IPS DF 19.7 (cell line): ENCODE measurements at regions not wholly inside any gene's neighbourhood (a gene's known extent, or its start where the extent isn't known, plus 50 kb on each side); places are given as distances from the start of the nearest gene placed in this dataset.
A peak's percentile ranks its signal among the peaks of the same experiment; 100 is the strongest.
"Not testable (repeated sequence)": the region's sequence is repeated elsewhere in the genome, so short reads cannot be mapped to it uniquely, and the experiment has no call there.

ENCODE experiments used
- DNase-seq: peaks from one replicate; pipeline ENCODE4 v3.0.0-alpha.2; 2013; ENCODE audit warnings: low read depth, low spot score

- DNase-seq: no peak
Measured at GRCh38 chr1:34369701-34370455, 193.2 kb downstream of the C1orf94 start.

DNA sequence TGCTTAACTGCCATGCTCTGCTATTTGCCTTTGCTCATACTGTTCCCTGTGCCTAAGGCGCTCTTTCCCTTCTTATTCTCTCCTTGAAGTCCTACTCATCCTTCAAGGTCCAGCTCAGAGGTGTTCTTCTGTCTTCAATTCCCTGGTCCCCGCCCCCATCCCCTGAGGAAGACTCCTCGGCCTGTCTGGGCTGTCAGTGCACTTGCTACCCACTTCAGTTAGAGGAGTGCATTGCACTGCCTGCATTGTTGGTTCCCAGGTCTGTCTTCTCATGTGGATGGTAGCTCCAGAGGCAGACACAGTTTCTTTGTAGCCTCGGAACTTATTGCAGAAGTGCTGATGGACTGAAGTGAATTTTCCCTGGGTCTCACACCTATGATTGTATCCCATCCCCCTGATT is 194.0 kb downstream of the C1orf94 start:
- no peak for DNase-seq

- not testable (repeated sequence) for DNase-seq
Measured at GRCh38 chr1:34371179-34371578, 194.5 kb downstream of the C1orf94 start.

- no peak for DNase-seq
Measured at GRCh38 chr1:34371829-34372532, 195.3 kb downstream of the C1orf94 start.

- DNase-seq: no peak
Measured at GRCh38 chr1:34372891-34373290, 196.2 kb downstream of the C1orf94 start.

DNA sequence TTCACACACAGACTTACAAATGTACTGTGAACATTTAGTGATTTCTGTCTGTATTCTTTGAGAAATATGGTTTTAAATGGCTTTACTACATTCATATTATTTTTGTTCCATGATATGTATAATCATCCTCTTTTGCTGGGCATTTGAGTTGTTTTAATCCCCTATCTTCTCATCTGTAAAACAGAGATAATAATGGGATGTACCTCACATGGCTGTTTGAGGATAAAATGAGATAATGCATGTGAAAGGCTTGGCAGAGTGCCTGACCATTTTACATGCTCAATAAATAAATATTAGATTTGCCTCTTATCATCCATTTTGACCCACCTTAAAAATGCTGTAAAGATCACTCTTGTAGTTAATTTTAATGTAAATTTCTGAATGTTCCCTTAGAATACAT is 197.2 kb downstream of the C1orf94 start:
- no peak for DNase-seq

- DNase-seq: no peak
Measured at GRCh38 chr1:34376531-34376930, 199.8 kb downstream of the C1orf94 start.

DNA sequence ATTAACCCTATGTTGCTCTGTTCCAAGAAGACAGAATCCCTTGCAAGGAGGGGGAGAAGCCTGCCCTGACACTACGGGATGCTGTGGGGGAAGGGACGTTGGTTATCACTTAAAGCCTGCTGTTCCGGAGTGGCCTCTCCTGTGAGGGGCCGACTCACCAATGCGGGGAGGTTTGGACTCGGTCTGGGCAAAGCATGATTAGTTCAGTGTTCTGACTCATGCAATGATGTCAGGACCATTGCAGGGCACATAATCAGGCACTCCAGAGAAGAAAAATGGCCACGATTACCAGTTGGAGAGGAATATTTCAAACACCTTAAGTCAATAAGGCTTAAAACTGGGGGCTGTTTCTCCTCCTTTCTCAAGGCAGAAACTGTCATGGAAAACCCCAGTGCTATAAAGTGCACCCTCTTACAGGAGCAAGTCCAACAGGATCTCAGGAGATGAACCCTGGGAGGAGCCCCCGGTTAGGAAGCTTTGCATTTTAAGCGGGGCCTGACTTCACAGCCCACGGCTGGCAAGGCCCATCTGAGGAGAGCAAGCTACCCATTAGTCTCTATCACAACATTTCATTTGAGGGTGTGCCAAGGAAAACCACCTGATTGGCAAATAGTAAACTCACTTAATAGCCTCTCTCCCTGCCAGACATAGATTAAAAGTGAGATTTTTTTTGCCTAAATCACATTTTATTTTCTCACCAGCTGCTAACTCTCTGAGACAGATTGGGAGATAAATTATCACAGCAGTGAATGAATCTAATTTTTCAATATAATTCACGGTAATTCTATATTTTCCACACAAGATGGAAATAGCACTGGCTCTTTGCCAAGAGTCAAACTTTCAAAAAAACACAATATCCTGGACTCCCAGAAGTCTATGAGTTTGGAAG is 202.5 kb downstream of the C1orf94 start:
- no peak for DNase-seq

- DNase-seq: no peak
Measured at GRCh38 chr1:34379911-34380310, 203.2 kb downstream of the C1orf94 start.

GRCh38 chr1:34380526-34381124 is 203.9 kb downstream of the C1orf94 start:
- DNase-seq: no peak

DNA sequence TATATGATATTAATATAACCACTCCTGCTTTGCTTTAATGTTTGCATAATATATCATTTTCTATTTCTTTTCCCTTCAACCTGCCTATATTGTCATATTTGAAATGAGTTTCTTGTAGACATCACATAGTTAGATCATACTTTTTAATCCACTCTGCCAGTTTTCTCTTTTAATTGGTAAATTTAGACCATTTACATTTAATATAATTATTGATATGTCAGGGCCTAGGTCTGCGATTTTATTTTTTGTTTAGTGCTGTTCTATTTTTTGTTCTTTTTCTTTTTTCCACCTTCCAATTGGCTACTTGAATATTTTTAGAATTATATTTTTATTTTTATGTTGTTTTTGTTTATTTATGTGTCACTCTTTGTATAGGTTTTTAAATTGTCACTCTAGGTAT is 213.3 kb downstream of the C1orf94 start:
- no peak for DNase-seq

- peak; percentile 87 for DNase-seq
Measured at GRCh38 chr1:34396042-34396441, 219.3 kb downstream of the C1orf94 start.

DNA sequence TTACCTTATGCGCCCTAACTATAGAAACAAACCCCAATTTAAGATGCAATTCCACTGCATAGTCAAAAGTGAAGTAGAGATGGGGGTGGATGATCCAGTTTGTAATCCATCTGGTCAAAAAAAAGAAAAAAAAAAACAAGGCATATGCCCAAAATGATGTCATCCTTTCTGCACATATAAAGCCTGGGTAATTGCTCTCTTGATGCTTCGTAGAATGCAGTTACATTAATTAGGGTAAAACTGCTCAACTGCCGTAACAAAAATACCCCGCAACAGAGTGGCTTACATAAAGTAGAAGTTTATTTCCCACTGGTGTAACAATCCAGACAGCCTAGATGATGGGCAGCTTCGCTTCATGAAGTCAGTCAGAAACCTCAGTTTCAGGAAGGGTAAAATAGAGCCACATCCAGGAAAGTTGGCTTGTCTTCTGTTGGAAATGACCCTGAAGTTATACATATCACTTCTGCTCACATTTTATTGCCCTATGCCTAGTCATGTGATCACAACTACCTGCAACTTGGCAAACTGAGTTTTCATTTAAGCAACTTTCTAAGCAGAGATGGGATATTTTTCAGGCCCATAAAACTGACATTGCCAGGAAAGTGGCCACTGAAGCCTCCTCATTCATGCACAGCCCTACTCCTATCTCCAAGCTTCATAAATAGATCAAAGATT is 221.7 kb downstream of the C1orf94 start:
- DNase-seq: no peak

DNA sequence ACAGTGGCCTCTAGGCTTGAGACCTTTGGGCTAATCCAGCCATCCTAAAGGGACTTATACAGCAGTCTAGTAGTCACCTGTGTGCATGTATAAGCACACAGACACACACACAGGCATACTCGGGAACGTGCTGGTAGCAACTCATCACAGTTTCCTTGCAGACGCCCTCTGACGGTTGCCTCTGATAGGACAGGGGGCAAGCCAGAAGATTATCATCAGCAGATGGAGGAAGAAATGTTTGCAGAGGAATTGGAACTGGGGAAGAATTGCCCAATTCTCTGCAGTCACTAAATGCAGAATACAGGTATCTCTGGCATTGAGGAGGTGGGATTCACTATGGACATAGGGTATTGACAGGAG is 222.2 kb downstream of the C1orf94 start:
- DNase-seq: no peak

GRCh38 chr1:34400675-34401074 is 224.0 kb downstream of the C1orf94 start:
- DNase-seq: no peak

DNA sequence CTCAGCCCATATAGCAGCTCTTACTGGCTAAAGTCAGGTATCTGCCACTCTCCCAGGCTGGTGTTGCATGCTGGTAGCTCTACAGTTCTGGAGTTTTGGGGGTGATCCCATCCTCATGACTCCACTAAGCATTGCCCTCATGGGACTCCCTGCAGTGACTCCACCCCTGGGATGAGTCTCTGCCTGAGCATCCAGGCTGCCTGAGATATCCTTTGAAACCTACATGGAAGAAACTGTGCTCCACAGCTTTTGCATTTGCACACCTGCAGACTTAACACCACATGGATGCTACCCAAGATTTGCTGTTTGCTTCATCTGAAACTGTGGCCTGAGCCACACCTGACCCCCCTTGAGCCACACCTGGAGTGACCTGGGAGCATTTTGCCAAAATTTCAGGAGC is 226.4 kb downstream of the C1orf94 start:
- DNase-seq: no peak

DNA sequence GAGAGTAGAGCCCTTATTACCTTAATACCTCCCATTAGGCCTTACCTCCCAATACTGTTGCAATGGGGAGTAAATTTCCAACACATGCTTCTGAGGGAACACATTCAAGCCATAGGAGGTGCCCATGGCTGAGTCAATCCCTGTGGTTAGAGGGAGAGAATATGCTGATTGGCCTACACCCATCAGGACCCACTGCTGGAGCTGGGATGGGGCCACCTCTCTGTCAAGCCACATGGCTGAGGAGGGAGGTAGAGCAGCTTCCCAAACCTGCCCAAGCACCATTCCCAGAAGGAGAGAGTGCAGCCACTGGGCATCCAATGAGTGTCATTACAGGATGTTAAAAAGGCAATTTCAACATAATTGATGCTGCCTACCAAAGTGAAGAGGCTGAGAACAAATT is 228.1 kb downstream of the C1orf94 start:
- DNase-seq: no peak

DNA sequence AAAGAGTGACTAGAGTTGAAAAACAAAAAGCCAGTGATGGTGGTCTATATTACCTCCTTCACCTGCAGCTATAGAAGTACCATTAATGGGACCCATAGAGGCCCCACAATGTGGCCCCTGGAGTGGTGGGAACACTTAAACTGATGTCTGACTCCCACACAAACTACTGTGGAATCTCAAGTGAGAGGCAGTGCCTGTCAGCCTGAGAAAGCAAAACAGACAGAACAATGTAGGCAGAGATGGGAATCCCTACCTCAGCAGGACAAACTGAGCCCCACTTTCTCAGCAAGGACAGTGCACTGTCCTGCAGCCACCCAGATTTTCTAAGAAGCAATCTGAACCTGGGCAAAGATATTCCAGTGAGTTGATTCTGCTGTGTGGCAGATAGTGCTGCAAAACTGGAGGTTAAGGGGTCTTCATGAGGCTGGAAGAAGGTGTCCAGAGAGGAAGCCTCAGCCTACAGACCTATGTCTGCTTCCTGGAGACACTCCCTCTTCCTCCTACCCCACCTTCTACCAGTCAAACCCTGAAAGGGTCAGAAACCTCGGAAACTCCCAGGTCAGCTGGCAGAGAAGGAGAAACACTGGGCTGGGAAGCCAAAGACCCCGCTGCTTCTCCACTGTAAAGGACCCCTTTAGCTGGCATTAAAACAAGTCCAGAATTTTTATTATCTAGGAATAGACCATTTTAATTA is 228.7 kb downstream of the C1orf94 start:
- no peak for DNase-seq

- no peak for DNase-seq
Measured at GRCh38 chr1:34406377-34406776, 229.7 kb downstream of the C1orf94 start.

DNA sequence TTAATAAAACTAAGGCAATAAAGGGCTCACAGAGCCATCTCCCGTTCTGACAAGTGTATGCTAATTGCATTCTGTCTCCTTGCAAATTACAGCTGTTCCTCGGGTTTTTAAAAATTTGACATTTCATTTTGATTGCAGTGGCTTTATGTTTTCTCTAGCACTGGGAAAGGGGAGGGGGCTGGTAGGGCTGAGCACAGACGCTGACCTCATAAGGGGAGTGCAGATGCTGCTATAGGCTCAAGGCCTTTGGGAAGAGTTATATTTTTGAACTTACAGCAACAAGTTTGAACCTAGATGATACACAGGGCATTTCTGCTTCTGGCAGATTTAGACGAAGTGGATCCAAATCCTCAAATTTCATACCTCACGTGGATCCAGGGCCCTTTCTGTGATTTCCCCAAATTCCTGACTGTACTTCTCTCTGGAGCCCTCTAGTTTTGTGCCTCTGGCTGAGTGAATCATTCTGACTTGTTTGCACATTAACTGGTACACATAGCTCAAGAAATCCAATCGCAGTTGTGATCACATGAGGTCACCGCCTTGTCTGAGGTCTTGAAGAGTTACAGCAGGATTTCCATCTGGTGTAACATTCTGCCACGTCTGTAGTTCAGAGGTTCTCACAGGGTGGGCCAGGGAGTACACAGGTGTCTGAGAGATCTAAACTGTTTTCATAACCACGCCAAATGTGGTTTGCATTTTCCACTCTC is 230.3 kb downstream of the C1orf94 start:
- no peak for DNase-seq
